H7 (cell line): ENCODE measurements at regions not wholly inside any gene's neighbourhood (a gene's known extent, or its start where the extent isn't known, plus 50 kb on each side); places are given as distances from the start of the nearest gene placed in this dataset.
A peak's percentile ranks its signal among the peaks of the same experiment; 100 is the strongest.

Experiments
- DNase-seq: peaks from one replicate; pipeline ENCODE4 v3.0.0; 2012
- H3K27me3 ChIP-seq: 2 replicates; pipeline ENCODE4 v1.6.0; 2011; ENCODE audit warnings: mild to moderate bottlenecking, low read length; ENCODE audit not compliant: control insufficient read depth, insufficient read depth
- H3K36me3 ChIP-seq: replicated peaks from 2 replicates; pipeline ENCODE4 v1.5.1; 2011; ENCODE audit warnings: low read length; ENCODE audit not compliant: control insufficient read depth, insufficient read depth
- H3K4me3 ChIP-seq: 2 replicates; pipeline ENCODE4 v1.5.1; 2011; ENCODE audit warnings: low read depth, mild to moderate bottlenecking, control low read depth, low read length, moderate library complexity; ENCODE audit not compliant: insufficient read depth

- Histone ChIP-seq H3K4me3 (no peak overlapping the region), H3K36me3 (no peaks in the 10 kb centered on the region), H3K27me3 (no peaks in the 10 kb centered on the region)
- DNase-seq, result peak; percentile 45
Observed at GRCh38 chr1:9448132-9449109, 90.8 kb upstream of the SLC25A33 start.

DNA sequence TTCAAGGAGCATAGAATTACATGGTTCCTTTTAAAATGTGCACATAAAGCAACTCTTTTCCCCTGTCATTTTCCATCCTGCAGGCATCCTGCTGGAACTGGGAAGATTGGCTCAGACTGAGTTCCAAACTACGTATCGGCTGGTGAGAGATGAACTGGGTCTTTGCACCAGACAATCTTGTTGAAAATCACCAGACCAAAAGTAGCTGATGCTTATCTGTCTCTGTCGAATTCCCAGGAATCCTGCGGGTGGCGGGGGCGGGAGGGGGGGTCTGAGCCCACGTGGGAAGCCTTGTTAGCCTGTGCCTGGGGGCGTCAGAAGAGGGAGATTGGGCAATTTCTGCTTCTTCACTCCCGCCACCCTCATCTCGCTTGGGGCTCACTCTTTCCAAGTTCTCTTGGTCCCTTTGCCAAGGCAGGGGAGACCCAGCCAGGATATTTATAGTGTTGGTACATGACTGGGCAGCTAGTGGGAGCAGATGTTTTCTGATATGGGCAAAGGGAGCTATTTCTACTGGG is 90.1 kb upstream of the SLC25A33 start:
- Histone ChIP-seq H3K27me3 (no peaks in the 10 kb centered on the region), H3K4me3 (no peak overlapping the region), H3K36me3 (no peaks in the 10 kb centered on the region)
- peak; percentile 46 for DNase-seq

DNA sequence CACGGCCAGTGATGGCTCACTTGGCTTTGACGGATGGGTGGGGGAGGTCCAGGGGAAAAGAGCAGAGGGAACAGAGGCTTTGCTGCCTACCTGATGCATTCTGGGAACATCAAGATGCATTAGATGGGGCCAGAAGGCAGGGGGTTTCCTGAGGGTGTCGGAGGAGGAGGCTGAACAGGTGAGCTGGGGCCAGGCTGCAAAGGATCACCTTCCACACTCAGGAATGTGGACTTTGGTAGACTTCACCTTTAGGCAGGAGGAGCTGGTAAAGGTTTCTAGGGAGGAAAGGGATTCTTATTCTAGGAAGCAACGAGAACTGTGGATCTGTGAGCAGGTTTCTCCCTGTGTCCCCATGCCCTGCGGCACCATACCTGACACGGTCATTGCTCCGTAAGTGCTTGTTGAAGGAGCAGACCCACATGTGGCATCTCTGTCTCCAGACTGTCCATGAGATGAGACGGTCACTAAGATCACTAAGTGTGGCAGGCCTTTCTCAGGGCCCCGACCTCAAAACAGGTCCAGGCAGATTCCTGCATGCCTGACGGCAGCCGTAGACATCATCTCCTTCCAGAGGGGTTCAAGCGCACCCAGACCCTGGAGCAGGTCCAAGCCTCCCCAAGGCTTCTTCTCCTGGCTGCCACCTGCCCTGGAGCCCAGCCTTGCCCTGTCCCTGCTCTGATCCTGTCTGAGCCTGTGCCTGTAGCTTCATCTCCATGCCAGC is 89.1 kb upstream of the SLC25A33 start:
- H3K36me3 ChIP-seq, result no peaks in the 10 kb centered on the region

GRCh38 chr1:9451081-9451480 is 88.2 kb upstream of the SLC25A33 start:
- no peak for DNase-seq

More for the DNA sequence above, 89.1 kb upstream of the SLC25A33 start:
- Histone ChIP-seq H3K27me3 (no peaks in the 10 kb centered on the region), H3K4me3 (no peak overlapping the region)
- peak; percentile 16 for DNase-seq

DNA sequence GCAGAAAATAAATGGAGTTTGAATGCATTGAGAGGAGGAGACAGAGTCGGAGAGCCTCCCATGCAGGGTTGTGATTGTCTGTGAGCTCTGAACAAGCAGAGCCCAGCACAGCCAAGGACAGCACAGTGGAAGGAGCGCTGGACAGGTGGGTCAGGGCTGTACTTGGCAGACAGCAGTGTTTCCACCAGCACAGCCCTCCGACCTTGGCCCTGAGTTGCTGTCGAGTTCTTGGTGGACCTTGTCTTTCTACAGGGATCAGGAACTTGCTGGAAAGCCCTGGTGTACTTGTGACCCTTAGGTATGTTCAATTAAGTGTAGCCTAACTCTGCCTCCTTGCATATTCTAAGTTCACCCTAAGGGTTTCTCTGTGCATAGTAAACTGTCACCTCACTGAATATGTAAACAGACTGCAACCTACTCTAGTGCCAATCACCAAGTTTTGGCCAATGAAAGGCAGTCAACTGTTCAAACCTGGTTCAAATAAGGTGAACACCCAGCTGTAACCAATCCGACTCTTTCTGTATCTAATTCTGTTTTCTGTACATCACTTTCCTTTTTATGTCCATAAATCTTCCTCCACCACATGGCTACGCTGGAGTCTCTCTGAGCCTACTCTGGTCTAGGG is 86.6 kb upstream of the SLC25A33 start:
- Histone ChIP-seq H3K27me3 (no peaks in the 10 kb centered on the region), H3K36me3 (no peaks in the 10 kb centered on the region), H3K4me3 (no peak overlapping the region)
- DNase-seq, result no peak

More at GRCh38 chr1:9451081-9451480, 88.2 kb upstream of the SLC25A33 start:
- Histone ChIP-seq H3K4me3 (no peak overlapping the region), H3K36me3 (no peaks in the 10 kb centered on the region), H3K27me3 (no peaks in the 10 kb centered on the region)

DNA sequence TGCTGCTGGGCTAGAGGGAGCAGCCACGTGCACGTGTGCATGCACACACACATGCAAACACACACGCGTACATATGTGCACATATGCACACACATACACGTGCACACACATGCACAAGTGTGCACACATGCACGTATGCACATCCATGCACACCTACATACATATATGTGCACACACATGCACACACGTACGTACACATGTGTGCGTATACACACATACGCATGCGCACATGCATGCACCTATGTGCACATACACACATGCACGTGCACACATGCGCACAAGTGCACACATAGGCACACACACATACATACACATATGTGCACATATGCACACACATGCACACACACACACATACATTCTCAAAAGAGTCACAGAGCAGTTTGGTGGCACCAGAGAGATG is 85.9 kb upstream of the SLC25A33 start:
- no peak for DNase-seq
- Histone ChIP-seq H3K27me3 (no peaks in the 10 kb centered on the region), H3K4me3 (no peak overlapping the region), H3K36me3 (no peaks in the 10 kb centered on the region)

GRCh38 chr1:9453779-9454418 is 85.4 kb upstream of the SLC25A33 start:
- Histone ChIP-seq H3K27me3 (no peaks in the 10 kb centered on the region), H3K36me3 (no peaks in the 10 kb centered on the region), H3K4me3 (no peak overlapping the region)
- DNase-seq, result peak; percentile 43

DNA sequence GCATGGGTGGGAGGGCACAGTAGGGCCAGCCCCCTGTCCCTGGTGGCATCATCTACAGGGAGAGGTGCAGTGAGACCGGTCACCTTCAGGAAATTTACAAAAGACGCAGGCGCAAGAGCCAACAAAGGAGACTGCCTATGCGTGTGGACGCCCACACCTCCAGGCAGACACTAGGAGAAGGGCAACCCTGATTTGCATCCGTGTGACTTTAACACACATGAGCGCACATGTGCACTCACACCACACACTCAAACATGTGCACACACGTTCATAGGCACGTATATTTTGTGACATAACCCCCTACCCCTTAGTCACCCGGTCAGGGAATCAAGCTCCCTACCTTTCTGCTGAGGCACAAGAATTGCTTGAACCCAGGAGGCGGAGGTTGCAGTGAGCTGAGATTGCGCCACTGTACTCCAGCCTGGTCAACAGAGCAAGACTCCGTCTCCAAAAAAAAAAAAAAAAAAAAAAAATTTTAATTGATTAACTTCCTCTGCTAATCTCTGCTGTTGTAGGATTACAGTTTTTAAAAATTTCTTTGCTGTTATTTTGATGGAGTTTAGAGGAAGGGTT is 84.7 kb upstream of the SLC25A33 start:
- Histone ChIP-seq H3K27me3 (no peaks in the 10 kb centered on the region), H3K36me3 (no peaks in the 10 kb centered on the region), H3K4me3 (no peak overlapping the region)
- DNase-seq, result peak; percentile 22

DNA sequence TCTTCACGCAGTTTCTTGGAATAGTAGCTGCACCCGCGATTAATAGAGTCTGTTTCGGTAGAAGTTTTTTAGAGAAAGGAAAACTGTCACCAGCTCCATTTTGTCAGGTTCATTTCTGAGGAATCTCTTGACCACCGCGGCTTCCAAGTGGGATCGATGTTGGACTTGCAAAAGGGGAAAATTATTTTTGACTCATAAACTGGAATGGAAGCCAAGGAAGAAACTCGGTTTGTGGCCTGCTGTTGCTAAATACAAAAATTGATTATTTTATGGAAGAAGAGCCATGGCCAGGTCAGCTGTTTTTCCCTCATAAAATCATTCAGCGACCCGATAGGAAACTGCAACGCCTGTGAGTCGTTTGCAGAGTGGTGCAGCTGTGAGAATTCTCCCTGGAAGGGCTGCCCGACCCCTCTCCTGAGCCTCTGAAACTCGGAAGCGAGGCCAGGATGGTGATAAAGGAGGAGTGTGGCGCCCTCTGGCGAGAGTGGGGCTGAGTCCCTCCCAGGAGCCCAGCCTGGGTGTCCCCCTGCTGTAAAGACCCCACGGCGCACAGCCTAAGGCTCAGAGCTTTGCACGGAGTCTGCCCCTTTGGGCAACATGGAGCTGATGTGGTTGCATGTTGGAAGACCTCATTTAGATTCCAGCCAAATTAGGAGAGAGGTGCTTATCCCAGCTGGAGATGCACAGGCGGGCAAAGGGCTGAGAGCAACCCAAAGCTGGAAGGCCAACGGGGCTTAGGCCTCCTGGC is 83.6 kb upstream of the SLC25A33 start:
- H3K27me3 ChIP-seq, result no peaks in the 10 kb centered on the region
- H3K36me3 ChIP-seq, result no peaks in the 10 kb centered on the region
- peak; percentile 96 for DNase-seq

DNA sequence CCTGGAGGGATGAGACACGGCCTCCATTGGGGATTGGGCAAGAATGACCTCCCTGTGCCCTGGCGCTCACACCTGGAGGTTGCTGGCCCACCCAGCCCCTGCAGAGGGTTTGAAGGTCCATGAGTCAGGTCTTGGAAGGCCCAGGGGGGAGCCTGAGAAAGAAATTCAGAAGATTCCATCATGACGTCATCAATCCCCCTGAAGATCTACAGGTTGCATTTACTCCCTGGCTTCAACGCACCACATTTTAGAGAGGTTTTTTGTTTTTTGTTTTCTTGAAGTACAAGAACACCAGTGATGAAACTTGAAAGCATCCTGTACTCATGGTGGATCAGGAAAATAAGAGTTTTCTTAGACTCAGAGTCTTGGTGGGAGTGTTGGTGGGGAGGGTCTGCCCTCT is 82.4 kb upstream of the SLC25A33 start:
- H3K4me3 ChIP-seq, result no peak overlapping the region
- no peaks in the 10 kb centered on the region for H3K27me3 ChIP-seq
- DNase-seq, result no peak
- H3K36me3 ChIP-seq, result no peaks in the 10 kb centered on the region

More for the DNA sequence above, 83.6 kb upstream of the SLC25A33 start:
- H3K4me3 ChIP-seq, result no peak overlapping the region

- DNase-seq, result no peak
- no peak overlapping the region for H3K4me3 ChIP-seq
- H3K27me3 ChIP-seq, result no peaks in the 10 kb centered on the region
- H3K36me3 ChIP-seq, result no peaks in the 10 kb centered on the region
Observed at GRCh38 chr1:9459816-9460407, 79.4 kb upstream of the SLC25A33 start.

DNA sequence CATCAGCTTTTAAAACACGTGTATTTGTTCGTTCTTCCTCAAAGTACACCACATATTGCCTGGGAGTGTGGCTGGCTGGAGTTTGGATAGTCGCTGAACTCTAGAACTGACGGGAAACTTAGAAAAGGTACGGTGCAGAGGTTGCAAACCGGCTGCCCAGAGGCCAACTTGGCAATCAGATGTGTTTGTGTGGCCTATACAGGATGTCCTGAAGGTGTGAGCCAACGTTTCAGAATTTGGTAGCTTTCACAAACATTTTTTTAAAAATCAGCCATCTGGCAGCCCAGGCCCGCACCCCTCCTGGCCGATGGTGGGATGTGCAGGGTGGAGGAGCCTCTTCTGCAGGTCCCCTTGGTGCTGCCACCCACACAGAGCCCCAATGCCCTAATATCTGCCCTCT is 73.6 kb upstream of the SLC25A33 start:
- DNase-seq, result peak; percentile 17
- H3K27me3 ChIP-seq, result no peaks in the 10 kb centered on the region
- H3K4me3 ChIP-seq, result no peak overlapping the region
- no peaks in the 10 kb centered on the region for H3K36me3 ChIP-seq
